GM23338 (cell line): ENCODE measurements at regions not wholly inside any gene's neighbourhood (a gene's known extent, or its start where the extent isn't known, plus 50 kb on each side); places are given as distances from the start of the nearest gene placed in this dataset.

Experiments used
- ATAC-seq: fragments of 200-7000 bp; cut with Tn5 transposase; 3 replicates; pipeline ENCODE4 v1.9.1; 2020
- DNase-seq: peaks from one replicate; pipeline ENCODE4 v3.0.0-alpha.2; 2015; ENCODE audit warnings: low spot score
- H2AFZ ChIP-seq: fragments of 200-600 bp; sonication (generic); 2 replicates; pipeline ENCODE4 v1.8.0; 2016; ENCODE audit warnings: antibody characterized with exemption, mild to moderate bottlenecking, moderate library complexity
- H3F3A ChIP-seq: fragments of 200-600 bp; sonication (generic); replicated peaks from 2 replicates; pipeline ENCODE4 v1.8.0; 2017; ENCODE audit warnings: antibody characterized with exemption, mixed run types, low read depth
- H3K27ac ChIP-seq: fragments of 200-600 bp; sonication (generic); 2 replicates; pipeline ENCODE4 v1.6.1; 2016; ENCODE audit warnings: low read depth
- H3K27me3 ChIP-seq: fragments of 200-600 bp; sonication (generic); 2 replicates; pipeline ENCODE4 v1.8.0; 2016; ENCODE audit warnings: mild to moderate bottlenecking, mixed run types, moderate library complexity; ENCODE audit not compliant: insufficient read depth
- H3K36me3 ChIP-seq: fragments of 200-600 bp; sonication (generic); 2 replicates; pipeline ENCODE4 v1.8.0; 2016; ENCODE audit warnings: mild to moderate bottlenecking; ENCODE audit not compliant: insufficient read depth
- H3K4me1 ChIP-seq: fragments of 200-600 bp; sonication (generic); 2 replicates; pipeline ENCODE4 v1.8.0; 2016; ENCODE audit warnings: mild to moderate bottlenecking, moderate library complexity; ENCODE audit not compliant: insufficient read depth
- H3K4me2 ChIP-seq: fragments of 200-600 bp; sonication (generic); 2 replicates; pipeline ENCODE4 v1.7.1; 2017; ENCODE audit warnings: mixed run types
- H3K4me3 ChIP-seq: fragments of 200-600 bp; sonication (generic); 2 replicates; pipeline ENCODE4 v1.6.1; 2016; ENCODE audit warnings: mixed run types
- H3K79me2 ChIP-seq: fragments of 200-600 bp; sonication (generic); replicated peaks from 2 replicates; pipeline ENCODE4 v1.8.0; 2017; ENCODE audit warnings: mild to moderate bottlenecking; ENCODE audit not compliant: insufficient read depth
- H3K9me2 ChIP-seq: fragments of 200-600 bp; sonication (generic); 2 replicates; pipeline ENCODE4 v1.8.0; 2017; ENCODE audit not compliant: insufficient read depth
- H4K20me1 ChIP-seq: fragments of 200-600 bp; sonication (generic); replicated peaks from 2 replicates; pipeline ENCODE4 v1.8.0; 2017; ENCODE audit warnings: mild to moderate bottlenecking; ENCODE audit not compliant: insufficient read depth
- H3K27ac Mint-ChIP-seq: 2 replicates; pipeline ENCODE4 v1.8.0; 2020; ENCODE audit warnings: inconsistent platforms, mild to moderate bottlenecking, moderate library complexity, mixed read lengths
- H3K27me3 Mint-ChIP-seq: 3 replicates; pipeline ENCODE4 v1.8.0; 2022; ENCODE audit warnings: low read depth, mild to moderate bottlenecking, moderate library complexity, mixed read lengths, inconsistent platforms; ENCODE audit not compliant: insufficient read depth, poor library complexity
- H3K36me3 Mint-ChIP-seq: 3 replicates; pipeline ENCODE4 v1.8.0; 2021; ENCODE audit warnings: low read depth, mild to moderate bottlenecking, inconsistent platforms, moderate library complexity, mixed read lengths
- H3K4me1 Mint-ChIP-seq: 3 replicates; pipeline ENCODE4 v1.8.0; 2020; ENCODE audit warnings: mild to moderate bottlenecking, inconsistent platforms, mixed read lengths
- H3K4me3 Mint-ChIP-seq: 3 replicates; pipeline ENCODE4 v1.8.0; 2021; ENCODE audit warnings: moderate library complexity, mild to moderate bottlenecking, inconsistent platforms, mixed read lengths
- H3K9me3 Mint-ChIP-seq: 3 replicates; pipeline ENCODE4 v1.8.0; 2020; ENCODE audit warnings: moderate library complexity, mild to moderate bottlenecking, inconsistent platforms, mixed read lengths
- CREB1 ChIP-seq: fragments of 250-450 bp; sonication (Bioruptor Pico); IDR thresholded peaks from 2 replicates; pipeline ENCODE4 v1.5.0; 2020; ENCODE audit warnings: low read depth, mild to moderate bottlenecking, moderate library complexity
- CTCF ChIP-seq, 2 experiments: fragments of 200-600 bp in 1 of 2; sonication (generic) in 1 of 2; conservative IDR thresholded peaks; 2 replicates each; pipeline versions ENCODE4 v1.5.1 to v1.6.1; 2016 to 2017; ENCODE audit warnings: antibody characterized with exemption in 2 of 2, low read depth in 2 of 2, mild to moderate bottlenecking in 2 of 2, moderate library complexity in 1 of 2
- EZH2 ChIP-seq: fragments of 200-600 bp; sonication (generic); IDR thresholded peaks from one replicate; pipeline ENCODE4 v1.8.0; 2017; ENCODE audit warnings: antibody characterized with exemption, mild to moderate bottlenecking, low read depth; ENCODE audit not compliant: unreplicated experiment
- EZH2phosphoT487 ChIP-seq: fragments of 200-600 bp; sonication (generic); IDR thresholded peaks from one replicate; pipeline ENCODE4 v1.8.1; 2018; ENCODE audit warnings: antibody characterized with exemption; ENCODE audit not compliant: unreplicated experiment
- JUNB ChIP-seq: IDR thresholded peaks from one replicate; pipeline ENCODE4 v1.6.1; 2016; ENCODE audit warnings: antibody characterized with exemption; ENCODE audit not compliant: unreplicated experiment
- NANOG ChIP-seq: IDR thresholded peaks from 2 replicates; pipeline ENCODE4 v1.6.1; 2016; ENCODE audit warnings: antibody characterized with exemption, borderline replicate concordance
- POLR2AphosphoS5 ChIP-seq: IDR thresholded peaks from 2 replicates; pipeline ENCODE4 v1.6.1; 2016; ENCODE audit warnings: antibody characterized with exemption, low read depth
- REST ChIP-seq: IDR thresholded peaks from one replicate; pipeline ENCODE4 v1.6.1; 2018; ENCODE audit warnings: antibody characterized with exemption; ENCODE audit not compliant: unreplicated experiment
- STAT1 ChIP-seq: IDR thresholded peaks from one replicate; pipeline ENCODE4 v1.6.1; 2016; ENCODE audit warnings: antibody characterized with exemption; ENCODE audit not compliant: unreplicated experiment
- ZNF114 ChIP-seq: fragments of 250-450 bp; sonication (Bioruptor Pico); IDR thresholded peaks from 2 replicates; pipeline ENCODE4 v1.5.0; 2020; ENCODE audit warnings: mild to moderate bottlenecking, moderate library complexity
- ZNF331 ChIP-seq: fragments of 250-450 bp; sonication (Bioruptor Pico); IDR thresholded peaks from 2 replicates; pipeline ENCODE4 v1.5.0; 2020; ENCODE audit warnings: low read depth, mild to moderate bottlenecking, moderate library complexity
- ZNF462 ChIP-seq: fragments of 250-450 bp; sonication (Bioruptor Pico); IDR thresholded peaks from 2 replicates; pipeline ENCODE4 v1.5.0; 2020; ENCODE audit warnings: mild to moderate bottlenecking, moderate library complexity
- TF ChIP-seq, protein P1 (sequence below): IDR thresholded peaks from 2 replicates; pipeline ENCODE4 v1.6.1; 2016; ENCODE audit warnings: antibody characterized with exemption

DNA sequence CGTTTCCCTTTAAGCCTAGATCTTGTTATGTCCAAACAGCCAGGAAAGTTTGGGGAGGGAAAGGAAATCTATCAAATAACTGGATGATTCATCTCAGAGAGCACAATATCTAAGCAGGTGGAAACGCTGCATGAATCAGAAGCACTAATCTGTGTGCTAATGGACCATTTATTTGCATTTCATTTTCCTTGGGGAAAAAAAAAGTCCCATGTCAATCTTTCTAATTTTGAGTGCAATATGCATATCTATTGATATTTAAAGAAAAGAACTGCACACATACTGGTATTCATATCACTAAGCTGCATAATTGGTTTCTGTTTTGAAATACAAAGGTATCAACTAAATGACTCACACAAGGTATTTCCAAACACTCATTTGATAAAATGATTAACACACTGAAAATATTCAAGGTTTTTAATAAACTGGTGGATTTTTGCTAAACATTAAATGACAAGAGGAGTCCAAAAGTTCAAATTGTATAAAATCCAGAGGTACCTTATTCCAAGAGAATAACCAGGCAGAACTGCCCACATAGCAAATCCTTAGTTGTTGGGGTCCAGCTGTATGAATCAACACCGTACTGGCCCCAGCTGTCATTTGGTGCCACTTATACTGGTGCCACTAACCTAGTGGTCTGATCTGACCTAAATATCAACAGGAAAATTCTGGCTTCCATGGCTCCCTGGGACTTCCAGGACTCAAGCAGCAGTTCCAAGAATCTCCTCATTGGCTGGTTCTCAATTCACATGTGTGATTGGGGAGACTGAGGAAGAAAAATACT lies 122.2 kb upstream of the SP4 start:
- Histone ChIP-seq H4K20me1 (no peaks in the 10 kb centered on the region), H3K27ac (no peak overlapping the region), H3K79me2 (no peaks in the 10 kb centered on the region), H3K4me1 (no peaks in the 10 kb centered on the region), H3F3A (no peaks in the 10 kb centered on the region), H3K4me3 (no peak overlapping the region), H3K27me3 (no peaks in the 10 kb centered on the region), H3K9me2 (no peaks in the 10 kb centered on the region; the same call in 1 of the 2 replicates), H2AFZ (no peak overlapping the region), H3K4me2 (no peak overlapping the region), H3K36me3 (no peaks in the 10 kb centered on the region)
- Mint-ChIP-seq H3K9me3 (peaks cover 22% of the 10 kb centered on the region), H3K4me1 (no peaks in the 10 kb centered on the region), H3K36me3 (peaks cover 13% of the 10 kb centered on the region), H3K27me3 (no peaks in the 10 kb centered on the region), H3K4me3 (no peak overlapping the region), H3K27ac (no peak overlapping the region)
- TF ChIP-seq STAT1 (no peak), POLR2AphosphoS5 (no peak), EZH2phosphoT487 (no peak), ZNF114 (CRISPR knock-in tag) (no peak), JUNB (no peak), ZNF331 (no peak), ZNF462 (CRISPR knock-in tag) (no peak), CREB1 (CRISPR knock-in tag) (no peak), REST (no peak), NANOG (no peak), CTCF (conservative IDR thresholded peaks at IDR 0.05; ENCODE audit: low read depth in 2 of 2) (no peak), EZH2 (no peak)
- TF ChIP-seq, protein P1, sequence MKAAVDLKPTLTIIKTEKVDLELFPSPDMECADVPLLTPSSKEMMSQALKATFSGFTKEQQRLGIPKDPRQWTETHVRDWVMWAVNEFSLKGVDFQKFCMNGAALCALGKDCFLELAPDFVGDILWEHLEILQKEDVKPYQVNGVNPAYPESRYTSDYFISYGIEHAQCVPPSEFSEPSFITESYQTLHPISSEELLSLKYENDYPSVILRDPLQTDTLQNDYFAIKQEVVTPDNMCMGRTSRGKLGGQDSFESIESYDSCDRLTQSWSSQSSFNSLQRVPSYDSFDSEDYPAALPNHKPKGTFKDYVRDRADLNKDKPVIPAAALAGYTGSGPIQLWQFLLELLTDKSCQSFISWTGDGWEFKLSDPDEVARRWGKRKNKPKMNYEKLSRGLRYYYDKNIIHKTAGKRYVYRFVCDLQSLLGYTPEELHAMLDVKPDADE: no peak
- no peak for DNase-seq
- ATAC-seq: no peak
